CD4-positive, alpha-beta T cell treated with Interleukin-6 for 4 hours (primary cell): ENCODE measurements at regions not wholly inside any gene's neighbourhood (a gene's known extent, or its start where the extent isn't known, plus 50 kb on each side); places are given as distances from the start of the nearest gene placed in this dataset.
"Not testable (repeated sequence)": the region's sequence is repeated elsewhere in the genome, so short reads cannot be mapped to it uniquely, and the experiment has no call there.

Source experiments
- DNase-seq: peaks from one replicate; pipeline ENCODE4 v3.0.0-alpha.2; 2020; ENCODE audit warnings: mixed read lengths

DNA sequence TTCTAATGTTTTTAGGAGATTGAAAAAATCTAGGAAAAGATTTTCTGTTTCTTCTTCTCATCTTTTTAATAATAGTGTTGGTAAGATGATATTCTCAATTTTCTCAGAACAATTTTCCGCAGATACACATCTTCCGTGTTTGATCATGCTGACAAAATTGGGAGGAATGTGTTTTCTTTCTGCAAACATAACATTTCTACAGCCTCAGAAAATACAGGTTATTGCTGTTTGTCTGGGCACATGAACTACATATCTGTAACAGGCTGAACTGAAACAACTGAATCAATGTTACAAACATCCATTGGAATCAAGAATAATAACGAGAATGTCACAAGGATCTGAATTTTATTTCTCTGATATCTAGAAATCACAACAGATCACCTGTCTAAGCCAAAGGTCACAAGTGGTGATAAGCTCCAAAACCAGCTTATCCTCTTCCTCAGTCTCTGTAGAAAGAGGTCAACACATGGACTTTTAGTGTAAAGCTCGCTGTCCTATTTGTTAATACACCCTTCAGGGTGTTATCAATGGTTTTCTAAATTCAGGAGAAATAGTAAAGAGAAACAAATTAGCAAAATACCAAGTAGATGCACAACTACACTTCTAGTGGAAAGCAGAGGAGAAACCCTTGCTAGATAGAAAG is 197.3 kb upstream of the MARCKS start:
- DNase-seq: no peak

DNA sequence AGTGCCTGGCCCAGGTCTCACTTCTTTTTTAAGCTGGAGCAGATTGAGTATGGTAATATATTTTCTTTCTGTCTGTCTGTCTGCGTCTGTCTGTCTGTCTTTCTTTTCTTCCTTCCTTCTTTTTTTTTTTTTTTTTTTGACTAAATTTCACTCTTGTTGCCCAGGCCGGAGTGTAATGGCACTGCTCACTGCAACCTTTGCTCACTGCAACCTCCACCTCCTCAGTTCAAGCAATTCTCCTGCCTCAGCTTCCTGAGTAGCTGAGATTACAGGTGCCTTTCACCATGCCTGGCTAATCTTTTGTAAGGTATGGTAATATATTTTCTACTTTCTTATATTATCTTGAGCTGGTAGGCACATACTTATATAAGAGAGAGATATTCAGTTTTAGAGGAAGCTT is 196.3 kb upstream of the MARCKS start:
- no peak for DNase-seq

DNA sequence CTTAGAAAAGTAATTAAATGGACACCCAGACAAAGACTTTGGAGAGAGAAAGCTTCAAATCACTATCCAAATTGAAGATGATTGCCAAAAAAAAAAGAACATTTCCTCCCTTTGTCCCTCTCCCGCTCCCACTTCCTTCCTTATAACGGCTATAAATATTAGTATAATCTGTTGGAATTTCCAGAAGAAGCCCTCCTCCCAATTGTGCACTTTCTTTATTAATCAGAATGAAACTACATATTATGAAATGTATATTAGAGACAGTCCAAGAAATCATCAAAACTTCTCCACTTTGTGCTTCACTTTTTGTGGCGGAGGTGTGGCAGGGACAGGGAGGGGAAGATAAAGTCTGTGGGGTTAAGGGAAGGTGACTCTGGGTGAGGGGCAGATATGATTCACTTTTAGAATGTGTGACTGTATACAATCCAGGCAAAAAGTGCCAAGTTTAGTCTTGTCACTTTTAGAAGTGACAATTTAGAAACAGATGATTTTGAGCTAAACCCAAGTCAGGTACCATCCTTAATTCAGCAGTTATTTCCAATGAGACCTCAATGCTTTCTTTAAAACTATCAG is 195.0 kb upstream of the MARCKS start:
- DNase-seq: no peak

DNA sequence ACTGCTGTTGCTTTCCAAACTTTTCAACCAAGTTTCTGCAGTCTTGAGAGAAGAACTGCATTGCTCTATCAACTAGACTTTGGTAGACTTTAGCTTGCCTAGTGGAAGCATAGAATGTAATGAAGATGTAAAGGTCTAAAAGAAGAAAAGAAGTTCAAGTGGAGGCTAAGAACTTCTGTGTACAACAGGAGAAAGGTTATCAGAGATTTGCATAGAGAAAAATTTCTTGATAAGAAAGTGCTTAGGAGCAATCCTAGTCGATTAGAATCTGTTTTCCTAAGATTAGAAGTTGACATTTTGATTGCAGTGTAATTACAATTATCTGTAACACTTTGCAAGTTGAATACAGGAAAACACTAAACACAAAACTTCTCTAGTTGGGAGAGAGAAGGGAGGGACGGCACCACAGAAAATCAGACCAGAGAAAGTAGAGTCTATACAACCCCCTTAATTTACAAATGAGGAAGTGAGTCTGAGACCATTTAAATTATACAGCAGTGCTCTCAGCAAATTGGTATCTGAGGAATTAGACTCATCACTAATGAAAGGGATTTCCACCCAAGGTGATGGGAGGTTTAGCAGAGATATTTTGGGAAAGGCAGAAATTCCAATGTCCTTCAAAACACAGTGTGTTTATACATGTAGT is 194.3 kb upstream of the MARCKS start:
- no peak for DNase-seq

DNA sequence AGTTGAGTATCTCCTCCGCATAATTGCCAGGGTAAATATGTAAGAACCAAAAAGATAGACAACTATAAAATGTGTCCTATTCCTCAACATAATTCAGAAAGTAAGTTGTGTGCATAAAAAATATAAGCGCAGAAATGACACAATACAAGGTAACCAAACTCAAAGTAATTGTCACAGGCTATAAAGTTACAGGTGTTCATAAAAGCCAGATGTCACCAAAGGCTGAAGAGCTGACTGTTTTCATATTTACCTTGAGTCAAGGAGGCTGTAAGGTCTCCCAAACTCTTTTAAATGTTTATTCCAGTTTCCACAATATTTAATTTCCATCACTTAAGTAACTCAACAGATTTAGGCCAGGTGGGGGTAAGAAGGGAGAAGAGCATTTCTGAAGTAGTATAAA is 192.2 kb upstream of the MARCKS start:
- DNase-seq: no peak

DNA sequence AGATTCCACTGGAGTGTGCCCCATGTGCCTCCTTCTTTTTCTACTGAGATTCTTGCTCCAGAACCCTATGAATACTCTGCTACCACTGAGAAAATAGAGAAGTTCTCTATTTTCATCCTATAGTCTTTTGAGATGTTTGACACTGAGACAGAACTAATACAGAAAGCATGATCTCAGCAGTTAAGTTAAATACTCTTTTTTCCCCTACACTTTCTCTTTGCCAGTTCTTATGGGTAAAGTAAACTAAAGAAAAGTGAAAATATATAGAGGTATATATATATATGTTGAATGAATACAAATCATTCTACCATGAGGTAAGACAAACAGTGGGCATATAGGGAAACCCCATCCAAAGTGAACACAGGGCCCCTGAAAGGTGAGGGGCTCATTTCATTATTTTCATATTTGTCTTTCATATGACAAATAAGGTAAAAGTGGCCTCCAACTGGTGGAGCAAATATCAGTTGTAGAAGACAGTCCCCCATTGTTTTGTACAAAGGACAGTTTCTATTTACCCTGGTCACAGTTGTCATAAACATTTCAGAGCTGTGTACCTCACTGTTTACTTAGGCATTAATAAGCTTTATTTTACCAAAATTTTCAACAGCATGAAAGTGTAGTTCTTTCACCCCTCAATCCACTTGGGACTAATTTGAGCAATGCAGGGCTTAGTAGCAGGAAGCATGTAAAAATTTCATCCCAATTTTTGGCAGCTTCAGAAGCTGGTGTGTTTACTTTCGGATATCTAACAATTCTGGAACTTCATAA is 188.3 kb upstream of the MARCKS start:
- DNase-seq: no peak

DNA sequence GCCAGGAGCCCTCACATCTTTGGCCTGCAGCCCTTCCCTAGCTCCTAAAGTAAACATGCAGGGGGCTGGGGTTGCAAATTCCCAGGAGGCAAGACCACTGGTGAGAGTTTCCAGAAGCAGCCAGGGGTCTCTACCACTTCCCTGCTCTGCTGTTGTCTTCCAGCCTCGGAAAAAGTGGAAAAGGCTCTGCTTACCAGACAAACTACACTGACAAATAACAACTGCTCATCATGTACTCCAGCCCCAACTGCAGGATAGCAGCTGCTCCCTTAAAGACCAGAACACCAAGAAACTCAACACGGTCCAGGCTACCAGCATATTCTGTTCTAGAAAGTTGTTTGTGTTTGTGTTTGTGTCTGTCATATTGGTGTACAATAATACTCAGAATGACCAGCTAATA is 187.5 kb upstream of the MARCKS start:
- no peak for DNase-seq

DNA sequence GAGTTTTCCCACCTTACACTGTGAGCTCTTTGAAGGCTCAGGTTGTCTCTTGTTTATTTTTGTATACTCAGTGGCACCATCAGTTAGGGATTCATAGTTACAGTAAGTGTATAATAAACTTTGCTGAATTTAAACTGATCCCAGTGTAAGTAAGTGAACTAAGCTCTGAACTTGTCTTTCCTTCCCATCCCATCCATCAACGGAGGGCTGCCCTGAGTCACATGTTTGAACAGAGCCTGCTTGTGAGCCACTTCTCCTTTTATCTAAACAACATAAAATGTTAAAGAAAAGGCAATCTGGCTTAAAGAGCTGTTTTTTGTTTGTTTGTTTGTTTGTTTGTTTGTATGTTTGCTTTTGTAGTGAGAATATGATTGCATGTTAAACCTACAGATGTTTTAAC is 185.7 kb upstream of the MARCKS start:
- no peak for DNase-seq

DNA sequence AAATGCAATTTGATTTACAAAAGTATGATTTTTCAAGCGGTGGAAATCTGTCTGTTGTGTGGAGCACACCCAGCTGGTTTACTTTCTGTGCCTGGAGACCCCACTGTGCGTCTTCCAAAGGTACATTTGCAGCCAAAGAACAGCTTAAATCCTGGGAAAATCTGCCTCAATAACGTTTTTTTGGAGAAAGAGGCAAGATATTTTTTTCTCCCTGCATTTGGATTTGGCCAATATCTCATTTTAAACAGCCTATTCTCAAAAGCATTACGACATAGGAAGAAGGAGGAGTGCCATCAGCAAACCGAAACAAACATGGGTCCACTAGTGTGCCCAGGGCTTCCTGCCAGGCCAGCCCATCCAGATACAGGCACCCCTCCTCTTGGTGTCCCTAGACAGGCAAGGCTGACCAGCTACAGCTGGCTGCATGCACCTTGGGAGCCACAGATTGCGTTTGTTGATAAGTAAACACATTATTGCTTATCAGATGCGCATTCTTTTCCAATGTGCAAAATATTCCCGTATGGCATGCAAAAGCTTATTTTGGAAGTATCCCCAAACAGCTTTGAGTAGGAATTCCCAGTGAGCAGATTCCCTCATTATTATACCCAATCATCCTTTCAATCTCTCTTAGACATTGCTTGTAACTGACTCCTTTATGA is 184.5 kb upstream of the MARCKS start:
- no peak for DNase-seq

DNA sequence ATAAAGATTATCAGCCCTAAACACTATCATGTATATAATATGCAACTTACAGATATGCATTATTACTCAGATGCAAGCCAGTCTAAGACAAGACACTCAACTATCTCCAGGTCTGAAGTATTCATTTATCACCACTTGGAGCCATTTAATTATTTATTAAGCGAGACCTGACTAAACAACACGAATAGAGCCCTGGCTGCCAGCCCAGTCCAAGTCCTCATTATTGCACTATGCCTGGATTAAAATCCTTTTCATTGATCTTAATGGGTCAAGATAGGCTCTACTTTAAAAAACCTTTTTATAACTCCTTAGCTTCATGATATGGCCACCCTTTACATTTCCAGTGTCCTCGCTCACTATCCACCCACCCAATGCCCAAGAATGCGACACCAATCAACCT is 183.1 kb upstream of the MARCKS start:
- no peak for DNase-seq

DNA sequence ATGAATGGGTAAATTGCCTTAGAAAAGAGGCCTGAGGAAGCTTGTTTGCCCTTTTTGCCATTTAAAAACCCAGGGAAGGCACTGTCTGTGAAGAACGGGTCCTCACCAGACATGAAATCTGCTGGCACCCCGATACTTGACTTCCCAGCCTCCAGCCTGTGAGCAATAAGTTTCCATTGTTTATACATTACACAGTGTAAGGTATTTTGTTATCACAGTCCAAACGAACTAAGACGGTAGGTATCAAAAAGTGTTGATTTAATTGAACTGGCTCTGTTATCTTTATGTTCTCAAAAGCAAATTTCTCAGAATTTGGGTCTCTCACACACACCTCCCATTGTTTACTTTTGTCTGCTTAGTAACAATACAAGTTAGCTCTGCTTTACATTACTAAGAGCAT is 181.1 kb upstream of the MARCKS start:
- no peak for DNase-seq

DNA sequence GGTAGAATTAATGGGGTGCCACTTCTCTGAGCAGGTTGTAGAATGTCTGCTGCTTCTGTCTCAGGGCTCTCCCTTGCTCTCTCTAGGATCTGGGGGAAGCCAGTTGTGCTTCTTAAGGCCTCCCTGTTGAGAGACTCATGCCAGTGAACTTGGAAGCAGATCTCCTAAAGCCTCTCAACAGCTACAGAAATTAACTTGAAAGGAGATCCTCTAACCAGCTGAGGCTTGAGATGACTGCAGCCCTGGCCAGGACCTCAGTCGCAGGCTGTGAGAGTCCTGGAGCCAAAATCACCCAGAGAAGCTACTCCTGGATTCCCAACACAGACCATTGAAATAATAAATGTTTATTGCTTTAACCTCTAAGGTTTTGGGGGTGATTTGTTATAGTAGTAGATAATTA is 180.2 kb upstream of the MARCKS start:
- no peak for DNase-seq

DNA sequence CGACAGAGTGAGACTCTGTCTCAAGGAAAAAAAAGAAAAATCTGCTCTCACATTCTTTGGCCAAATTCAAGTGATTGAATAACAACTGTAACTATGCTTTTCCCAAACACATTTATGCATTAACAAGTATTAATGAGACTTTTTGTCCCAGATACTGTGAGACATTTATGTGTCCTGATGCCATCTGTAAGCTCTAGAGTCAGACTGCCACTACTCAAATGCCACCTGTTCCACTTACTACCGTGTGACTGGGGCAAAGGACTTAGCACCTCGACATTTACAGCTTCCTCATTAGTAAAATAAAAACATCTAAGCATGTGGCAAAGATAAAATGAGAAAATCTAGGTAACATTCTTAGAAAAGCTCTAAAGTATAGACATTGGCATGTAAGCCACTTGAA is 178.1 kb upstream of the MARCKS start:
- DNase-seq: no peak

DNA sequence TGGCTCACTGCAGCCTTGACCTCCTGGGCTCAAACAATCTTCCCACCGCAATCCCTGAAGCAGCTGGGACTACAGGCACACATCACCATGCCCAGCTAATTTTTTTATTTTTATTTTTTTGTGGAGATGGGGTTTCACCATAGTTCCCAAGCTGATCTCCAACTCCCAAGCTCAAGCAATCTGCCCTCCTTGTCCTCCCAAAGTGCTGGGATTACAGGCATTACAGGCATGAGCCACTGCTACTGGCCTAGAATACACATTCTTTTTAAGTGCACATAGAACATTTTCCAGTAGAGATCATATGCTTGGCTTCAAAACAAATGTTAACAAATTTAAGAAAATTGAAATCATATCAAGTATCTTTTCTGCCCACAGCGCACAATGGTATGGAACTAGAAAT is 176.8 kb upstream of the MARCKS start:
- DNase-seq: no peak

DNA sequence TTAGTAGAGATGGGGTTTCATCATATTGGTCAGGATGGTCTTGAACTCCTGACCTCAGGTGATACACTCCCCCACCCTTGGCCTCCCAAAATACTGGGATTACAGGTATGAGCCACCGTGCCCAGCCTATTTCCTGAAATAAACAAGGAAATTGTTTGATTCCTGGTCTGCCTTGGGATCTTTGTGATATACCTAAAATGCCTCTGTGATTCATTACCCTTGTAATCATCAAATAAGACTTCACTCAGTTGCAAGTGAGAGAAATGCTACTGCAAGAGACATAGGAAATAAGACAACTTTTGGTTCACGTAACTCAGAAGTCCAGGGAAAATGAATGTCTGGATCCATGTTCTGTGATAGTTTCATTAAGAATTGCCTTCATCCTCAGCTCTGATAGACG is 173.2 kb upstream of the MARCKS start:
- no peak for DNase-seq

DNA sequence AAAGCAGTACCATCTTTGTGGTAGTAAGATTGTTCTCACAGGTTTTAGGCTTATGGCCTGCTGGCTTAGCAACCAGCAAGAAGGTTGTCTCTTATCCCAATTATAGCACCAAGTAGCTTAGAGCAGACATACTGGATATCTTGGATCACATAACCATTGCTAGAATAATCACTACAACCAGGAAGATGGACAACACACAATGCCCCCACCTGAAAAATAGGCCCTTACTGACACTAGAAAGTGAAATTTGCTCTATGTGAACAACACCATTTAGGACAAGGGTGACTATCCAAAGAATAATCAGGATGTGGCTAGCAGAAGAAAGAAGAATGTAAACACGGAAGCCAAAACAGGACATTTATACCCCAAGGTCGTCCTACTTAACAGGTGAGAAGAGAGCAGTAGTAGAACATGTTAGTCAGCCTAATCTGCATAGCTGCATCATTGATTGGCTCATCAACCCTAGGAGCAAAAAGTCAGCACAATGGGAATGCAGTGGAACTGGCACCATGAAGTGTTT is 172.7 kb upstream of the MARCKS start:
- no peak for DNase-seq

DNA sequence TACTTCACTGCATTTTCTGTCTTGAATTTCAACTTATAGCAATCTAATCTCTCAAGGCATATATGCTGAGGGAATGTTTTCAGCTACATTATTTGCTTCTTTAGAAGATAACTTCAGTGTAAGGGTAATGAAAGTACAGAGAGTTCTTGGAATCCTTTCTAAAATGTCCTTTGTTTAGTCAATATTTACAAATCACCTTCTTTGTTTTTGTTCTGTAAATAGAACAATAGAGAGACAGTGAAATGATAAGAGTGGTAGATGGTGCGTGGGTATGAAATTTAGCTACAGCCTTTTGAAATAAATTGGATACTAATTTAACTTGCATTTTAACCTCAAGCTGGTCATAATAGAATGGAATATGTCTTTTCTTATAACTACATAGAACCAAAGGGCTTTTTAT is 171.1 kb upstream of the MARCKS start:
- DNase-seq: no peak

DNA sequence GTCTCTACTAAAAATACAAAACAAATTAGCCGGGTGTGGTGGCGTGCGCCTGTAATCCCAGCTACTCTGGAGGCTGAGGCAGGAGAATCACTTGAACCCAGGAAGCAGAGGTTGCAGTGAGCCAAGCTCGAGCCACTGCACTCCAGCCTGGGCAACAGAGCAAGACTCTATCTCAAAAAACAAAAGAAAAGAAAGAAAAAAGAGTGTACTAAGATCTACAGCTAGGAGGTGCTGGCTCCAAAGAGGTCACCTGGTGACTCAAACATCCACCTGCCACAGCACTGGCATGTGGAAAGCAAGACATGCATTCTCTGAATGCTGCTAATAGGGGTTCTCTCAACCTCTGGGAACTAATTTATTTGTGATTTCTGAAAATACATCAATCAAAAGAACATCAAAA is 167.5 kb upstream of the MARCKS start:
- not testable (repeated sequence) for DNase-seq

DNA sequence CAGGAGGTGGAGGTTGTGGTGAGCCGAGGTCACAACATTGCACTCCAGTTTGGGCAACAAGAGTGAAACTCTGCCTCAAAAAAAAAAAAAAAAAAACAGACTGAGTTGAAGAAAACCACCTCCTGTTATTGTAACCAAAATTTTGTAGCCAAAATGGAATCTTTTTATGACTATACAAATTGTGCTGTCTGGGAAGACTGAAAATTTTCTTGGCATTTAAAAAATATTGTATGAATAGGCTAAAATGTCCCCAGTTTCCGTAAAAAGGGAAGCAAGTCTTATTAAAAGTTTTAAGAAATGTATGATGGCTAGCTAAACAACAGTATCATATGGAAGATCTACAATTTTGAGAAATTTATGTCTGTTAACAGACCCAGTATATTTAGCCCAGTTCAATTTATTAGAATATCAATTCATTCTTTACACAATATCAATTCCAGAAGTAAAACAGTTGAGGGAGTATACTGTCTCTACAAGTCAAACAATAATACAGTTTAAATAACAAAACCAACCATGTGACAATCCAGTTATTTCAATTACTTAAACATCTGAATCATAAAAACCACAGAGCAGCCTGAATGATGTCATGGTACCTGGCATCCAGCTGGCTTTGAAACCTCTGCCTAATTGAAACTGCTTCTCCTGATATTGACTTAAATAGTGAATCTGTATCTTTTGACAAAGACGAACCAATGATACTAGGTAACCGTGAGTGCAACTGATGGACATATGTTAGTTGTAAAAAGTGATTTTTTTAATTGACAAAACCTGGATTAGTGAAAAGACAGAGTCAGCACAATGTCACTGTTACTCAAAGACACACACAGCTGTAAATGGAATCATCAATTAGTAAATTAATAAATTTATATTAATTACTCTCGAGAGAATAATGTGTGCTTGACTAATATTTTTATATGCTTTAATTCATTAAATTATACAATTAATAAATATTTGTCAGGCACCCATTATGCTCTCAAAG is 166.6 kb upstream of the MARCKS start:
- no peak for DNase-seq

DNA sequence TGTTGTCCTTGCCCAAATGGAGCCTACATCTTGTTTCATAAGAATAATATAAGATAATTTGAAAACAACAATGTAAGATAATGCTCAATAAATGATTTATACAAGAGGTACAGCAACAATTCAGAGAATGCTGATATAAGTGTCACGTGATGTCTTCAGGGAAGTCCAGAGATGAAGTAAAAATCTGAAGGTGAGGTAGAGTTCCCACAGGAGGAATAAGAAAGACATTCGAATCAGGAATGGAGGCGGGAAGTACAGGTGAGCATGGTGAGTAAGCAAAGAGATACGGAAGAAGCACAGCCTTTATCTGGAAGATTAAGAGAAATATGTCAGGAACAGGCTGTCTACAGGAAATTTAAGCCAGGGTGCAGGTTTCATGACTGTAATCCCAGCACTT is 165.9 kb upstream of the MARCKS start:
- no peak for DNase-seq

DNA sequence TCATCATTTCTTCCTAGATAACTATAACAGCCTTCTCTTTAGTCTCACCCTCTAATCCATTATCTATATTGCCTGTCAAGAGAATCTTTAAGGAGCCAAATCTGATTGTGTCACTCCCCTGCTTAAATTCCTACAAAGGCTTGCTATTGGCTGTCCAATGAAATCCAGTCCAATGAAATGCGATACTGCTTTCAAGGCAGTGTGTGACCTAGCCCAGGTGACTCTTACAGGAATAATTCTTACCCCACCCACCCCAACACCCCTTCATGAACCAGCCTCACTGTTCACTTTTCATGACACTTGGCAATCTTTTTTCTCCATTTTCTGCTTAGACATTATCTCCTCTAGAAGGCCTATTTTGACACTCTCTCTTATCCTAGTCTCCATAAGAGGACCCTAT is 163.3 kb upstream of the MARCKS start:
- no peak for DNase-seq
